ENCODE measurements at regions not wholly inside any gene's neighbourhood (a gene's known extent, or its start where the extent isn't known, plus 50 kb on each side); places are given as distances from the start of the nearest gene placed in this dataset.
"Not testable (repeated sequence)": the region's sequence is repeated elsewhere in the genome, so short reads cannot be mapped to it uniquely, and the experiment has no call there.

GRCh38 chr6:3916211-3916610, 67.0 kb downstream of the FAM50B start:
- Histone ChIP-seq H3K27ac (no peak overlapping the region), H3K9me3 (no peaks in the 10 kb centered on the region), H3K27me3 (peaks cover 0 to 23% (median 0%) of the 10 kb centered on the region in 4 donors), H3K4me3 (no peak overlapping the region), H3K36me3 (no peaks in the 10 kb centered on the region), H3K4me1 (peaks cover 10 to 31% (median 23%) of the 10 kb centered on the region in 3 donors)
- DNase-seq = no peak
- TF ChIP-seq POLR2A (IDR thresholded peaks at IDR 0.05) = no peak
- no peak for TF ChIP-seq CTCF (IDR thresholded peaks at IDR 0.05)
- WGBS, 2 donors = 66 to 72% methylated on average over 2 of the region's 2 CpGs
- intact Hi-C loops (cut with DNase I) = no loop called here

- H3K36me3 ChIP-seq; DNase-seq; intact Hi-C loops (cut with DNase I); H3K27ac ChIP-seq; H3K9me3 ChIP-seq; H3K4me3 ChIP-seq: not testable (repeated sequence)
- peaks cover 0 to 20% (median 0%) of the 10 kb centered on the region in 4 donors for H3K27me3 ChIP-seq
- peaks cover 6 to 26% (median 18%) of the 10 kb centered on the region in 3 donors for H3K4me1 ChIP-seq
- WGBS, 2 donors = 86 to 98% methylated on average over 4 of the region's 4 CpGs
Observed at GRCh38 chr6:3916749-3917148, 67.6 kb downstream of the FAM50B start.

DNA sequence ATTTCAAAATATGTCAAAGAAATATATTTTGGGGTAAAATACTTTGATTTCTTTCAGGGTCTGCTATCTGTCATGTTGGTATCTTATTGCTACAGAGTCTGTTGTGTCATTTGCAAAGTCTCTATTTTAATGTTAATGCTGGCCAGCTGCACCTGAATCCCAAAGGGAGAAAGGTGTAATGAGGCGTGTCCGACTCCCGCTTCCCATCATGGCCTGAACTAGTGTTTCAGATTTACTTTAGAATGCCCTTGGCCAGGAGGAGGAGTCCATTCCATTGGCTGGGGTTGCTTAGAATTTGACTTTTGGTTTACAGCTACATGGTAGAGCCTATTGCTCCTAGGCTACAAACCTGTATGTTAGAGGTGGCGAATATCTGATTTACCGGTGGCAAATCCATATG, 69.3 kb downstream of the FAM50B start:
- no peak overlapping the region for H3K27ac ChIP-seq
- H3K9me3 ChIP-seq = no peaks in the 10 kb centered on the region
- H3K27me3 ChIP-seq = peaks cover 0 to 16% (median 0%) of the 10 kb centered on the region in 4 donors
- H3K36me3 ChIP-seq = no peaks in the 10 kb centered on the region
- intact Hi-C loops (cut with DNase I) = no loop called here
- WGBS, 2 donors = 88 to 100% methylated on average over 5 of the region's 5 CpGs
- H3K4me1 ChIP-seq = peaks cover under 1 to 9% (median 5%) of the 10 kb centered on the region in 3 donors
- TF ChIP-seq CTCF (IDR thresholded peaks at IDR 0.05) (no peak), POLR2A (IDR thresholded peaks at IDR 0.05) (no peak)
- H3K4me3 ChIP-seq = no peak overlapping the region
- no peak for DNase-seq

- intact Hi-C loops (cut with DNase I) = no loop called here
- DNase-seq = no peak
- H3K27ac ChIP-seq = no peak overlapping the region
Observed at GRCh38 chr6:3919130-3919628, 70.0 kb downstream of the FAM50B start.

DNA sequence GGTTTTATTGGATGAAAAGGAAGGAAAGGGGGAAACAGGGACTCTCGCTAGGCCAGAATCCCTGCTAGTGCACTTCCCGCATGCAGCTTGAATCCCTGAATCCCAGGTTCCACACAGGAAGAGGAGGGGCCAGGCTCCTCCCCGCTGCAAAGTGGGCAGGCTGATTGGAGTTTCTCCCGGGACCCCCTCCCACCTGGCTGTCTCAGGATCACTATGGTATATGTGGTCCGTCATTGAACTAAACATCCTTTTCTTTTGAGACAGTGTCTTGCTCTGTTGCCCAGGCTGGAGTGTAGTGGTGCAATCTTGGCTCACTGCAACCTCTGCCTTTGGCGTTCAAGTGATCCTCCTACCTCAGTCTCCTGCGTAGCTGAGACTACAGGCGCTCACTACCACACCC, 70.7 kb downstream of the FAM50B start:
- 90 to 98% methylated on average over 7 to 8 of the region's 8 CpGs for whole genome bisulfite sequencing, 2 donors
- Histone ChIP-seq H3K4me3 (no peak overlapping the region), H3K36me3 (no peaks in the 10 kb centered on the region), H3K9me3 (no peaks in the 10 kb centered on the region), H3K27me3 (peaks cover 0 to 21% (median 0%) of the 10 kb centered on the region in 4 donors), H3K27ac (no peak overlapping the region), H3K4me1 (no peaks in the 10 kb centered on the region)
- intact Hi-C loops (cut with DNase I) = no loop called here
- no peak for DNase-seq
- no peak for TF ChIP-seq CTCF (IDR thresholded peaks at IDR 0.05)

More at GRCh38 chr6:3919130-3919628, 70.0 kb downstream of the FAM50B start:
- no peak for TF ChIP-seq POLR2A (IDR thresholded peaks at IDR 0.05)
- no peak for TF ChIP-seq CTCF (IDR thresholded peaks at IDR 0.05)
- H3K4me3 ChIP-seq = no peak overlapping the region
- peaks cover 0 to 3% (median 1%) of the 10 kb centered on the region in 3 donors for H3K4me1 ChIP-seq
- H3K27me3 ChIP-seq = peaks cover 0 to 16% (median 0%) of the 10 kb centered on the region in 4 donors
- no peaks in the 10 kb centered on the region for H3K9me3 ChIP-seq
- WGBS, 2 donors = 77 to 79% methylated on average over 6 of the region's 6 CpGs
- H3K36me3 ChIP-seq = no peaks in the 10 kb centered on the region

- no peak for DNase-seq
- TF ChIP-seq CTCF (IDR thresholded peaks at IDR 0.05) (no peak), POLR2A (IDR thresholded peaks at IDR 0.05) (no peak)
- peaks cover 0 to 20% (median 0%) of the 10 kb centered on the region in 4 donors for H3K27me3 ChIP-seq
- H3K27ac ChIP-seq = no peak overlapping the region
- H3K4me1 ChIP-seq = peaks cover 0 to 4% (median 0%) of the 10 kb centered on the region in 3 donors
- 82 to 89% methylated on average over 6 of the region's 6 CpGs for WGBS, 2 donors
- H3K36me3 ChIP-seq = no peaks in the 10 kb centered on the region
- intact Hi-C loops (cut with DNase I) = no loop called here
- H3K4me3 ChIP-seq = no peak overlapping the region
- no peaks in the 10 kb centered on the region for H3K9me3 ChIP-seq
Observed at GRCh38 chr6:3920321-3920720, 71.1 kb downstream of the FAM50B start.
